HG02943 (cell line): ENCODE measurements at regions not wholly inside any gene's neighbourhood (a gene's known extent, or its start where the extent isn't known, plus 50 kb on each side); places are given as distances from the start of the nearest gene placed in this dataset.
"Not testable (repeated sequence)": the region's sequence is repeated elsewhere in the genome, so short reads cannot be mapped to it uniquely, and the experiment has no call there.

Experiments
- ATAC-seq: cut with Tn5 transposase; IDR thresholded peaks from one replicate; pipeline ENCODE4 v1.9.1; 2021; ENCODE audit warnings: mild to moderate bottlenecking, low read depth, moderate library complexity; ENCODE audit not compliant: unreplicated experiment

DNA sequence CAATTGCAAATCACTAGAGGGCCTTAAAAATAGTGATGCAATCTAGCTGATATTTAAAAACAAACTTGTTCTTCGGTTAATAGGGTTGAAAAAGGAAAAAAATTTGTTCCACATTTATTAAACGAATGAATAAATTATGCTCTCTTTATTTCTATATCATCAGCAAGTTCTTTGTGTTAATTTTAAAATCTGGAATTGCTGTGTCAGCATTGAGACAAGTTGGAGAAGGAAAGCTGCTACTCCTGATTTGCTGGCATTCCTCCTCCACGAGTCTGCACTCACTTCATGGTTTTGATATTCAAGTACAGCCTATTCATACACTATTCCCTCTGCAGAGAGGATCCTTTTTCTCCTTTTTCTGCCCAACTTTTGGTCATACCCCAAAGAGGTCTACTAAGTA is 117.6 kb downstream of the MRPL39 start:
- no peak for ATAC-seq

DNA sequence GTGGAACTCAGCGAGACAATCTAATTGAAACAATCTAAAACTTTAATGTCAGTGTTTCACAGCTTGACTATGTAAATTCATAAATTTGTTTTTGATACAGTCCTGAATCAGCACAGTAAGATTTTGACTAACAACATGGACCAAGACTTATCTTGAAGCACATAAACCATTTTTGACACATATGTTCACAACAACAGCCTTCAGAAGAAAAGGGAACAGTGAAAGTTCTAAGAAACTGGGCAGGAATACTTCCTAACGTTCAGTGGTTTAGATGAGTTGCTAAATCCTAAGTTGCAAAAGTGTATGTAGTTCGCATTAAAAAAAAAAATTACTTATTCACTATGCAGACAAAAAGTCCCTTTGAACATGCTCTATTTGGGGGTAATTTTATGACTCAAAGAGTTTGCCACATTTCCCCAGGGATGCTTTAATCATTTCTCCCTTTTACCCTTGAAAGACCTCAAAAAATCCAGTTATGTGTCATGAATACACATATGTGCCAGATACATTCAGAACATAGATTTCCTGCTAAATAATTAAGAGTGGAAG is 120.2 kb downstream of the MRPL39 start:
- ATAC-seq, result peak; percentile 55

DNA sequence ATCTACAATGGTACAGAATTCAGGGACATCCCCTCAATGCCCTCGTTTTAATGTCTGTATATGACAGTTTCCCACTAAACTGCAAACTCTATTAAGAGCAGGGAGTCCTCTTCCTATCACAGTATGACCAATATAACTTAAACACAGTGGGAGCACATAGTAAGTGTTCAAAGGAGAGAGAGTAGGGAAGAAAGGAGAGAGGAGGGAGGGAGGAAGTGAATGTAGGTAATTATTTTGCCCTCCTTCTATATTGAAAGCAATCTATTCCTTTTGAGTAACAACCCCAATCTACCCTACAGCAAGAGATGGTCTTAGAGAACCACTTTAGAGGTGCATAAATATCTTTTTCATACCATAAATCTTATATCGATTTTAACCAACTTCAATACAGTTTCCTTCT is 121.4 kb downstream of the MRPL39 start:
- no peak for ATAC-seq

DNA sequence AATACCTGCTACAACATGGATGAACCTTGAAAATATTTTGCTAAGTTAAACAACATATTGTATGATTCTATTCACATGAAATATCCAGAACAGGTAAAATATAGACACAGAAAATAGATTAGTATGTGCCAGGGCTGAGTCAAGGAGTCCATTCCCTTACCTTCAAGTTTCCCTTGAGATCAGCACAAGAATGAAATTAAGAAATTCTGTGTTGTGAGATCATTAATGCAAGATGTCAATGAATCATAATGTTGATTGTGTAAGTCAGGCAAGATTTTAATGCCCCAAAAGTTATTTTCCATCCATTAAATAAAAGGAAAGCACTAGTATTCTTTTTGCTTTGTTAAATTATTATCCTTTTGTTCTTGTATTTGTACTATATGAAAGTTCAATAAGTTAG is 139.4 kb downstream of the MRPL39 start:
- ATAC-seq, result no peak

DNA sequence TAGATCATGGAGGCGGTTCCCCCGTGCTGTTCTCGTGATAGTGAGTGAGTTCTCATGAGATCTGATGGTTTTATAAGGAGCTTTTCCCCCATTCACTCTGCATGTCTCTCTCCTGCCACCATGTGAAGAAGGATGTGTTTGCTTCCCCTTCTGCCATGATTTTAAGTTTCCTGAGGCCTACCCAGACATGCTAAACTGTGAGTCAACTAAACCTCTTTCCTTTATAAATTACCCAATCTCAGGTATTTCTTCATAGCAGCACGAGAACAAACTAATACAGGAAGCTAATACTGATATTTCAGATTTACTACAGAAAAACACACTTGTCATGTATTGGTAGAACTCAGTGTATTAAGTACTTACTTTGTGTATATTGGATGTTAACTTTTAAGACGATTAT is 140.2 kb downstream of the MRPL39 start:
- not testable (repeated sequence) for ATAC-seq

DNA sequence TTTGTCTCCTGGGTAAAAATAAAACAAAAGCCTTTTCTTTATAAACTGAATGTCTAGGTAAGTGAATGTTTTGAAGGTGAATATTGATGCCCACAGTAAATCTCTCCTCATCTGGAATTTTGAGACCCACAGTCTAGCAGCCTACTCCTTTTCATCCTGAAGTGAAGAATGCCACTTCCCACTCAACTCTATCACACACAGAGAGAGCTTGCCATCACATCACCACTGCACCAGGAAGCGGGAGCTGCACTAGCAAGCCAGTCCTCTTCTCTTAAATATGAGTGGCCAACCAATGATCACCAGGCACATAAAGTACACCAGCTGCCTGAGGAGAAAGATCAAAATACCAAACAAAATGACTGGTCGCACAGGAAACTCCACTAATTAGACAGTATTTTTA is 140.8 kb downstream of the MRPL39 start:
- no peak for ATAC-seq

DNA sequence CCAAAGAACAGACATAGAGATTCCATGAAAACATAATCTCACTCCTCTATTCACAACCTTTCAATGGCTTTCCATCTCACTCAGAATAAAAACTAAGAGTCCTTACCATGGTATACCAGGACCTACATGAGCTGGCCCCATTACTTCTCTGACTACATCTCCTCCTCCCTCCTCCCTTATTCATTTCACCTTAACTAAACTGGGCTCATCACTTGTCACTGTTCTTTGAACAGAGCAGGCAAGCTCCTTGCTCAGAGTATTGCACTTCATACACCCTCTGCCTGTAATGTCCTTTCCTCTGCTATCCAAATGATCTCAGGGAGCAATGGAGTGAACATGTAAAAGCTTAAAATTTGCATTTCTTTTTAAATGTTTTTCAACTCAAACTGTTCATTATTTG is 142.0 kb downstream of the MRPL39 start:
- ATAC-seq, result no peak

DNA sequence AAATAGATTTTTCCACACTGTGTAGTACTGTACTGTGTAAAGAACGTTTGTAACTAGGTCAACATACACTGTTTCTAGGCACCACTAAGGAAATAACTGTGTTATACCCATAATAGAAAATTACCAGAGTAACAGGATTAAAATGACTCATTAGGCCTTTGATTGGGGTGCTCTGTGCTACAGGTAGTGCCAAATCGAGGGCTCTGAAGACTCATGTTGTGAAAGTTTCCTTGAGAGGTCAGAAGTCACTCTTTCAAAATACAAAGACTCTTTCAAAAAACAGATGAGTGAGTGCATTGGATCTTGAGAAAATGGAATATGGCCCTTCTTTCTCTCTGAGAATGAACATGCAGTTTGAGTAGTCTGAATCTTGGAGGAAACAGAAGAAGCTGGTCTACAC is 143.0 kb downstream of the MRPL39 start:
- no peak for ATAC-seq

DNA sequence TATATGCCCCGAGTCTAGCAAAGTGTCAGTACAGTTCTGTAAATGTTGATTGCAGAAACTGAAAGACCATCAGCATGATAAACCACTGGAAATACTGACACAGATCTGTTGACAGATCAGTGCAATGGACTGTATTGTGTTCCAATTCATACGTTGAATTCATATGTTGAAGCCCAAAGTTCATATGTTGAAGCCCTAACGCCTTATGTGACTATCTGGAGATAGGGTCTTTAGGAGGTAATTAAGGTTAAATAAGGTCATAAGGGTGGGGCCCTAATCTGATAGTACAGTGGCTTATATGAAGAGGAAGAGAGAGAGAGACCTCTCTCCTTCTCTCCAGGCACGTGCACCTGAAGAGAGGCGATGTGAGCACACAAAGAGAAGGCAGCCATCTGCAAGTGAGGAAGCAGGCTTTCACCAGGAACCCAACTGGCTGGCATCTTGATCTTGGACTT is 144.7 kb downstream of the MRPL39 start:
- ATAC-seq, result peak; percentile 65

DNA sequence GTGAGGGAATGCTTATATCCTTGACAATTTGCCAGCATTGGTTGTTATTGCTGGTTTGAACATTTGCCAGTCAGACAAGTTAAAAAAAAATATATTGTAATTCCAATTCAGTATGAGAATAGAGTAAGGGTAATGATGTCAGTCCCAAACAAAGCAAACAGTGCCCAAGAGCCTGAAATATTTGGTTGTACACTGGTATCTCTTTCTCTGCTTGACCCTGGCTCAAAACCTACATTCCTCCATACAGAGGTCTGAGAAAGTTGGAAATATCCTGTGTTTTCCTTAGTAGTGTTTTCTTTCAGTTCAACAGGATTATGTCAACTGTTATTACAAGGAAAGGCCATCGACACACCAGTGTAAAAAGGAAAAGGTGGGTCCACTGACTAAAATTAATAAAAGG is 145.6 kb downstream of the MRPL39 start:
- no peak for ATAC-seq

DNA sequence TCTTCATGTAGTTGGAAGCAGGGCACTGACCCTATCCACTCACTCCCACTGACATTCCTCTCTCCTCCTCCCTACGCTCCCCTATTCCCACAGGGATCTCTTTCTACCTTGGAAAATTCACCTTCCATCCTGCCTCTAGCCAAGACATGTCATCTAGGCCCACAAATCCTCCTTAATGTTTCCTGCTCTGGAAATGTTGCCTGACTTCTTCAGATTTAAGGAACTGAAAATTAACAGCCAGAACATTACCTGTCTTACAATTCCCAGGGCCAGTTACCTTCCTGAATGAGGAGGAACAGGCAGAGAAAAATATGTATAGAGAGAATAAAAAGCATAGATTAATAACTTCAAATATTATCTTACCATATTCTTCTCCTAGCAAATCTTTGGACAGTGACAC is 147.3 kb downstream of the MRPL39 start:
- no peak for ATAC-seq

DNA sequence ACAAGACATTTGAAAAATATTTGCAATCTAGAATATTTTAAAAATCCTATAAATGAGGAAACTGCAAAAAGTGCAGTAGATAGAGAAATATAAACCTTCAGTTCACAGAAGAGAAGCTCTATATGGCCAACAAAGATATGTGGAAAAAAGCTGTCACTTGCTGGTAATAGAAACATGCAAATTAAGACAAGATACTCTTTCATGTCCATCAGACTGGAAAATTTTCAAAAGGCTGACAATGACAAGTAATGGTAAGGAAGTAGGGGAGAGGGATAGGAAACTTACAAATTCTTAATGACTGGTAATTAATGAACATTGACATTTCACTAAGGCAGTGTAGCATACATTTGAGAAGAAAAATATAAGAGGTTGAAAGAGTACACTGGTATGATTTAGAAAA is 147.9 kb downstream of the MRPL39 start:
- ATAC-seq, result no peak

DNA sequence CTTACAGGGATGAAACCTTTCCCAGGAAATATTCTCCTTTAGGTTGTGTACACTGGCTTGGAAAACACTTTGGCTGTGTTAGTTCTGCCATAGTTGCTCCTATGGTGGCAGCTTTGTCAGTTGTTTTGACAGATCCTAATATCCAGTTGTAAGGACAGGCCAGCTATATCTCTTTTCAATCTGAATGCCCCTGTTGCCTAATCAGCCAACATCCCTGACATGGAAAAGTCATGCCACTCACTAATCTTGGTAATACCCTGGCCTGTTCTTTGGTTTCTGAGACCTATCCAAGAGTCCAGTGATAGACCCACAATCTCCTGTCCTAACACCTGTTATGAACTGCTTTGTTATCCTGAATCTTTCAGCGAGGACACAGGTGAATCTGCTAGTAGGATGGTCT is 148.8 kb downstream of the MRPL39 start:
- ATAC-seq, result no peak

DNA sequence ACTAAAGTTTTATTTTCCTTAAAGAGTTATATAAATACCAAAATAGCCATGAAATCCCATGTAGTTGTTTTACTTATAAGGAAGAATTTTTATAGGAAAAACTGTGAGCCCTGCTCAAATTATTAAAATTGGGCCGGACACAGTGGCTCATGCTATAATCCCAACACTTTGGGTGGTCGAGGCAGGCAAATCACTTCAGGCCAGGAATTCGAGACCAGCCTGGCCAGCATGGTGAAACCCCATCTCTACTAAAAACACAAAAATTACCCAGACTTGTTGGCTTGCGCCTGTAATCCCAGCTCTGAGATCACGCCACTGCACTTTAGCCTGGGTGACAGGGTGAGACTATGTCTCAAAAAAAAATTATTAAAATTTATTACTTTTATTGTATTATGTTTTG is 149.3 kb downstream of the MRPL39 start:
- no peak for ATAC-seq

DNA sequence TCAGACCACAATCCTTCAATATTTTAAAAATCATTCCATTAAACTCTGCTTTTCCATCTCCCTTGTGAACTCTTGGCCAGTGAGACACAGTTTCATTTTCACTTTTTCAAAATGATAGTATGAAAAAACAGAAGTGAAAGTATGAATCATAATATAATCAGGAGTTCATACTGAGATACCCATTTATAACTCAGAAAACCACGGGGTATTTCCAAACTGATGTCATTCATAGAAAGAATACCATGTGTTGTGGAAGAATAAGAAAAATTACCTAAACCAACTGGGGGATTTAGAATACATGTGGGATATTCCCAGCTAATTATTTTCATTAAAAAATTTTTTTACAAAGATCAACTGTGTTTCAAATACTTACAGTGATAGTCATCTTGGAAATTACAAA is 149.9 kb downstream of the MRPL39 start:
- peak; percentile 66 for ATAC-seq

DNA sequence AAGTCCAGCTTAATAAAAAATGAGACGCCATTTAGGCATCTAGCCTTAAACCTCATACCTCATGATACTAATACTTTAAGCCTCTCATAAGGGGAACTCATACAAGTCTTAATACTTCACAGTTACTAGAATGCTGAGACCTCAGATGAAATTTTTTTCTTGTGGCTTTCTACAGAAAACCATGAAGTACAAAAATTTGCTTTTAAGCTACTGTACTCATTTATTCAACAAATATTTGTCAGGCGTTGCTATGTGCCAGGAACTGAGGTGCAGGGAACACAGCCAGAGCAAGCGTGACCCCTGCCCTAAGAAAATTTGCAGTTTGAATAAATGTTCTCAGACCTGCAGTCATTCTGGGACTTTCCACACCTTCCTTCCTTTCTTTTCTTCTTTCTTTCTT is 150.6 kb downstream of the MRPL39 start:
- ATAC-seq, result peak; percentile 50

DNA sequence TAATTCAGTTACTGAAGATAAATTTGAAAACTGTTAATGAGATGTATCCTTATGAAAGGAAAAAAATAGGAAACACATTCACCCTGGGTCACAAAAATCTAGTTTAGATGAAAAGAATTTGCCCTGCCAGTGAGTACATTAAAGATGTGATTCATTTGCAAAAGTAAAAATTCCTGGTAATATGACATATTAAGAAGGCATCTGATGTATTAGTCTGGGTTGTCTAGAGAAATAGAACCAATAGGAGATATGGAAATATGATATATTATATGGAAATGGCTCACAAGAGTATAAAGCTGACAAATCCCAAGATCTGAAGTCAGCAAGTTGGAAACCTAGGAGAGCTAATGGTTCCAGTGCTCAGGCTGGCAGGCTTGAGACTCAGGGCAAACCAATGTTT is 153.8 kb downstream of the MRPL39 start:
- no peak for ATAC-seq

DNA sequence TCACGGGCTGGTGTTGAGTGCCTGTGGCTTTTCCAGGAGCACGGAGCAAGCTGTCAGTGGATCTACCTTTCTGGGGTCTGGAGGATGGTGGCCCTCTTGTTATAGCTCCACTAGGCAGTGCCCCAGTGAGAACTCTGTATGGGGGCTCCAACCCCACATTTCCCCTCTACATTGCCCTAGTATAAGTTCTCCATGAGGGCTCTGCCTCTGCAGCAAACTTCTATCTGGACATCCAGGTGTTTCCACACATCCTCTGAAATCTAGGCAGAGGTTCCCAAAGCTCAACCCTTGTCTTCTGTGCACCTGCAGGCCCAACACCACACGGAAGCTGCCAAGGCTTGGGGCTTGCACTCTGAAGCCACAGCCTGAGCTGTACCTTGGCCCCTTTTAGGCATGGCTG is 157.3 kb downstream of the MRPL39 start:
- no peak for ATAC-seq

DNA sequence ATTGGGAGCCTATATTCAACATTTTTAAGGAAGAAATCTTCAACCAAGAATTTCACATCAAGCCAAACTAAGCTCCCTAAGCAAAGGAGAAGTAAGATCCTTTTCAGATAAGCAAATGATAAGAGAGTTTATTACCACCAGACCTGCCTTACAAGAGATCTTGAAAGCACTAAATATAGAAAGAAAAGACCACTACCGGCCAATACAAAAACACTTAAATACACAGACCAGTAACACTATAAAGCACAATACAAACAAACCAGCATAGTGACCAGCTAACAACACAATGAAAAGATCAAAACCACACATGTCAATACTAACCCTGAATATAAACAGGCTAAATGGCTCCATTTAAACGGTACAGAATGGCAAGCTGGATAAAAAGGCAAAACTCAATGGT is 165.4 kb downstream of the MRPL39 start:
- no peak for ATAC-seq

DNA sequence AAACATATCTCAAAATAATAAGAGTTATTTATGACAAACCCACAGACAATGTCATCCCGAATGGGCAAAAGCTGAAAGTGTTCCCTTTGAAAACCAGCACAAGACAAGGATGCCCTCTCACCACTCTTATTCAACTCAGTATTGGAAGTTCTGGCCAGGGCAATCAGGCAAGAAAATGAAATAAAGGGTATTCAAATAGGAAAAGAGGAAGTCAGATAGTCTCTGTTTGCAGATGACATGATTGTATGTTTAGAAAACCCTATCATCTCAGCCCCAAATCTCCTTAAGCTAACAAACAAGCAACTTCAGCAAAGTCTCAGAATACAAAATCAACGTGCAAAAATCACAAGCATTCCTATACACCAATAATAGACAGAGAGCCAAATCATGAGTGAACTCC is 169.8 kb downstream of the MRPL39 start:
- ATAC-seq, result not testable (repeated sequence)

DNA sequence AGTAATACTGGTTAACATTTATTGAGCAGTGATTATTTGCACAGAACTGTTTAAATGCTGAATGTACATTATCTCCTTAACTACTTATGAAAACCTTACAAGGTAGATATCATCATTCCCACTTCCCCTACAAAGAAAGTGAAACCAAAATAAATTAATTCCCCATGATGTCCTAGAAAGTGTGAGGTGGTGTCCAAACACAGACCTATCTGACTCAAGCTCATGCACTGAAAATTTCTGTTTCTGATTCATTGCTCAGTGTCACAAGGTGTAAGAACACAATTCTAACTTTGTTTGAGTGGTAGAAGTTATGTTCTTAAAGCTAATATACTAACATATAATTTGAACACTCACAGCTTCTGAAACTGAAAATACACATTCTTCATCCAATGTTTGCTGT is 178.7 kb downstream of the MRPL39 start:
- ATAC-seq, result no peak

DNA sequence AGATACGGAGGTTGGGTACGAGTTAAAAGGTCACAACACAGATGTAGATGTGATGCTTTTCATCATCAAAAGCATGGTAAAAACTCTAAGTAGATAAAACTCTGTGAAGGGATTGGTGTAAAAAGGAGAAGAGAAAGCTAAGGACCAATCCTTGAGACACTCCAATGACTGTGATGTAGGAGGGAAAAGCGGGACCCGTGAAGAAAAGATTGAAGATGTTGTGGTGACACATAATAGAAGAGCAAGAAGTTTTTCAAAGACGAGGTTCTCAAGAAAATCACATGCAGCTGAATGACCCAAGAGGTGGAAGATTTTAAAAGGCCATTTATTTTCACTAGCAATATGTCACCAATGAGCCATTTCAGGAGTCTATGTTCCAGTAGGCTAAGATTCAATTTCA is 179.5 kb downstream of the MRPL39 start:
- ATAC-seq, result no peak

DNA sequence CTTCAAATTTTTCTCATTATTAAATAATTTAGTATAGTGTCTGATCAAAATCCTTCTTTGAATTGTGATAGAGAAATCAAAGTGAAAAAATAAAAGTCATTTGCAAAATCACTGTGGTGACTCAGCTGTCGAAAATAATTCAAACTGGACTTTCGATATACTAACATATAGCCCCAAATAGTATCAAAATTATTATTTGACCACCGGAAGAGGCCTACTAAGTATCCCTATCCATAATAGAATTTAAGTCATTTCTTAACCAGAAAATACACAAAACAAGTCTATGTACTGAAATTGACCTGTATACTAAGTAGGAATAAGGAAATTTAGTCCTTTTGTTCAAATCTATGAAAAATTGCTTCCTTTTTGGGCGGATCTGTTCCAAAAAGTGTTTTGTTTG is 180.7 kb downstream of the MRPL39 start:
- no peak for ATAC-seq
